ENCODE measurements at regions not wholly inside any gene's neighbourhood (a gene's known extent, or its start where the extent isn't known, plus 50 kb on each side); places are given as distances from the start of the nearest gene placed in this dataset.

DNA sequence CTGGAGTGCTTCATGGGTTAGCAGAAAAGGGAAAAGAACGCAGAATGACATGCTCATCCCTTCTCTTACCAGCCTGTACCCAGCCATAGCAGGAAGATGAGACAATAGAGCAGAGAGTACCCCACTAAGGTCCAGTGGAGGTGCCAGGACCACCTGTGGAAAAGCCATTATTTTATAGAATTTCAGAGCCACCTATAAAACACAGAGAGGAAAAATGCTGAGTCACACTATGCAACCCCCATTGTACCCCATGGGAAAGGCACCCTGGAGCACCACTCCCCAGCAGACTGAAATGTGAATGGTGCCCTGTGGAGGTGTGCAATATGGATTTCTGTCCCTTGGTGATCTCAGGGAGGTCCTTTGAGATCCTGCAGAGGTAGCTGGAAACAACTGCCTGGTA is 97.2 kb downstream of the HES1 start:
- H3K27me3 ChIP-seq (ENCODE audit: insufficient read depth, low read length, poor library complexity, severe bottlenecking) = no peaks in the 10 kb centered on the region
- no peaks in the 10 kb centered on the region for H3K9me2 ChIP-seq (replicated peaks; ENCODE audit: low read depth, low read length)
- peak overlapping the region; percentile 20; the same call in 1 of the 2 replicates for H2AFZ ChIP-seq (ENCODE audit: low read length)
- peaks cover 7% of the 10 kb centered on the region for H3K4me1 ChIP-seq (ENCODE audit: insufficient read depth, low read length, poor library complexity, severe bottlenecking)
- peaks cover 3% of the 10 kb centered on the region; the same call in 1 of the 2 replicates for H3K9me3 ChIP-seq (ENCODE audit: insufficient read depth, low read depth, low read length)
- no peaks in the 10 kb centered on the region for H3K36me3 ChIP-seq (ENCODE audit: insufficient read depth, low read length)
- TF ChIP-seq, protein P1, sequence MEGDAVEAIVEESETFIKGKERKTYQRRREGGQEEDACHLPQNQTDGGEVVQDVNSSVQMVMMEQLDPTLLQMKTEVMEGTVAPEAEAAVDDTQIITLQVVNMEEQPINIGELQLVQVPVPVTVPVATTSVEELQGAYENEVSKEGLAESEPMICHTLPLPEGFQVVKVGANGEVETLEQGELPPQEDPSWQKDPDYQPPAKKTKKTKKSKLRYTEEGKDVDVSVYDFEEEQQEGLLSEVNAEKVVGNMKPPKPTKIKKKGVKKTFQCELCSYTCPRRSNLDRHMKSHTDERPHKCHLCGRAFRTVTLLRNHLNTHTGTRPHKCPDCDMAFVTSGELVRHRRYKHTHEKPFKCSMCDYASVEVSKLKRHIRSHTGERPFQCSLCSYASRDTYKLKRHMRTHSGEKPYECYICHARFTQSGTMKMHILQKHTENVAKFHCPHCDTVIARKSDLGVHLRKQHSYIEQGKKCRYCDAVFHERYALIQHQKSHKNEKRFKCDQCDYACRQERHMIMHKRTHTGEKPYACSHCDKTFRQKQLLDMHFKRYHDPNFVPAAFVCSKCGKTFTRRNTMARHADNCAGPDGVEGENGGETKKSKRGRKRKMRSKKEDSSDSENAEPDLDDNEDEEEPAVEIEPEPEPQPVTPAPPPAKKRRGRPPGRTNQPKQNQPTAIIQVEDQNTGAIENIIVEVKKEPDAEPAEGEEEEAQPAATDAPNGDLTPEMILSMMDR (conservative IDR thresholded peaks at IDR 0.05; ENCODE audit: low read length) = no peak
- TF ChIP-seq EZH2phosphoT487 (IDR thresholded peaks at IDR 0.05; ENCODE audit: borderline replicate concordance) = no peak
- H3K4me3 ChIP-seq (ENCODE audit: low read length, poor library complexity, severe bottlenecking) = no peak overlapping the region
- no peak overlapping the region for H3K9ac ChIP-seq (ENCODE audit: low read depth, low read length, poor library complexity, severe bottlenecking)
- H3F3A ChIP-seq (ENCODE audit: low read depth) = no peaks in the 10 kb centered on the region
- no peaks in the 10 kb centered on the region for H3K79me2 ChIP-seq (ENCODE audit: insufficient read depth, low read length)
- no peaks in the 10 kb centered on the region for H4K20me1 ChIP-seq (ENCODE audit: insufficient read depth, low read length, poor library complexity, severe bottlenecking)
- no peak overlapping the region for H3K4me2 ChIP-seq (ENCODE audit: low read depth, low read length, poor library complexity, severe bottlenecking)

DNA sequence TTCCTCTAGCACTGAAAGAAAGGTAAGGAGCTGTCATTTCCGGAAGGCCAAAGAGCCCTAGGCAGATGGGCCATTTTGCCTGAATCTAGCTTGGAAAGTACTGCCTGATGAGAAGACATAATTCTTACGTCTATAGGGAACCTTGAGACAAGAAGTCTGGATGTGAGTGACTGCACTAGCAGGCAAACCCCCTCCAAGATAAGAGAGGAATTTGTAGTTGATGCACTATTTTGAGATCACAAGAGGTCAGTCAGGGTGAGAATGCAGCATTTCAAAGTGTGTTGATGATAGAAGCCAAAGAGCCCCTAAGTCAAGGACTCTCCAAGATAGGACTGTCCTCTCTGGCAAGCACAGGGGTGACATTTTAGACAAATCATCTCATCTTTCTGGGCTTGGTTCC is 99.2 kb downstream of the HES1 start:
- no peaks in the 10 kb centered on the region for H3F3A ChIP-seq (ENCODE audit: low read depth)
- H2AFZ ChIP-seq (ENCODE audit: low read length) = no peak overlapping the region
- TF ChIP-seq EZH2phosphoT487 (IDR thresholded peaks at IDR 0.05; ENCODE audit: borderline replicate concordance) = no peak
- TF ChIP-seq, protein P1 (conservative IDR thresholded peaks at IDR 0.05; ENCODE audit: low read length) = no peak
- no peaks in the 10 kb centered on the region for H3K27me3 ChIP-seq (ENCODE audit: insufficient read depth, low read length, poor library complexity, severe bottlenecking)
- no peaks in the 10 kb centered on the region for H4K20me1 ChIP-seq (ENCODE audit: insufficient read depth, low read length, poor library complexity, severe bottlenecking)
- no peak overlapping the region for H3K9ac ChIP-seq (ENCODE audit: low read depth, low read length, poor library complexity, severe bottlenecking)
- no peak overlapping the region for H3K4me3 ChIP-seq (ENCODE audit: low read length, poor library complexity, severe bottlenecking)
- H3K9me2 ChIP-seq (replicated peaks; ENCODE audit: low read depth, low read length) = no peaks in the 10 kb centered on the region
- no peak overlapping the region for H3K4me2 ChIP-seq (ENCODE audit: low read depth, low read length, poor library complexity, severe bottlenecking)
- H3K79me2 ChIP-seq (ENCODE audit: insufficient read depth, low read length) = no peaks in the 10 kb centered on the region
- peaks cover 7% of the 10 kb centered on the region for H3K4me1 ChIP-seq (ENCODE audit: insufficient read depth, low read length, poor library complexity, severe bottlenecking)
- no peaks in the 10 kb centered on the region for H3K36me3 ChIP-seq (ENCODE audit: insufficient read depth, low read length)
- H3K9me3 ChIP-seq (ENCODE audit: insufficient read depth, low read depth, low read length) = peaks cover 3% of the 10 kb centered on the region; the same call in 1 of the 2 replicates

DNA sequence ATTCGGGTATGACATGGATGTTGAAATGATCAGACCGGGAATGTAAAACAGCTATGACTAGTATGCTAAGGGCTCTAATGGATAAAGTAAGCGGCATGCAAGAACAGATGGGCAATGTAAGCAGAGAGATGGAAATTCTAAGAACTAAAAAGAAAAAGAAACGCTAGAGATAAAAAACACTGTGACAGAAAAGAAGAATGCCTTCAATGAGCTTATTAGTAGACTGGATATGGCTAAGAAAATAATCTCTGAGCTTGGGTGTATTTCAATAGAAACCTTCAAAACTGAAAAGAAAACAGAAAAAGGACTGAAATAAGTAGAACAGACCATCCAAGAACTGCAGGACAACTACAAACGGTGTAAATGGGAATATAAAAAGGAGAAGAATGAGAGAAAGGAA is 101.2 kb downstream of the HES1 start:
- Histone ChIP-seq H4K20me1 (ENCODE audit: insufficient read depth, low read length, poor library complexity, severe bottlenecking) (no peaks in the 10 kb centered on the region), H3K4me1 (ENCODE audit: insufficient read depth, low read length, poor library complexity, severe bottlenecking) (peaks cover 7% of the 10 kb centered on the region), H3K9me2 (replicated peaks; ENCODE audit: low read depth, low read length) (no peaks in the 10 kb centered on the region), H3K9ac (ENCODE audit: low read depth, low read length, poor library complexity, severe bottlenecking) (no peak overlapping the region), H2AFZ (ENCODE audit: low read length) (no peak overlapping the region), H3K4me2 (ENCODE audit: low read depth, low read length, poor library complexity, severe bottlenecking) (no peak overlapping the region), H3K27me3 (ENCODE audit: insufficient read depth, low read length, poor library complexity, severe bottlenecking) (no peaks in the 10 kb centered on the region), H3K4me3 (ENCODE audit: low read length, poor library complexity, severe bottlenecking) (no peak overlapping the region), H3K36me3 (ENCODE audit: insufficient read depth, low read length) (no peaks in the 10 kb centered on the region), H3K79me2 (ENCODE audit: insufficient read depth, low read length) (no peaks in the 10 kb centered on the region), H3F3A (ENCODE audit: low read depth) (no peaks in the 10 kb centered on the region), H3K9me3 (ENCODE audit: insufficient read depth, low read depth, low read length) (peaks cover 3% of the 10 kb centered on the region; the same call in 1 of the 2 replicates)
- TF ChIP-seq, protein P1 (conservative IDR thresholded peaks at IDR 0.05; ENCODE audit: low read length) = no peak
- no peak for TF ChIP-seq EZH2phosphoT487 (IDR thresholded peaks at IDR 0.05; ENCODE audit: borderline replicate concordance)

Data from Loucy (cell line).